OCI-M2 (cell line): ENCODE measurements at regions not wholly inside any gene's neighbourhood (a gene's known extent, or its start where the extent isn't known, plus 50 kb on each side); places are given as distances from the start of the nearest gene placed in this dataset.
"Not testable (repeated sequence)": the region's sequence is repeated elsewhere in the genome, so short reads cannot be mapped to it uniquely, and the experiment has no call there.

Experiments
- DNase-seq: peaks from one replicate; lab custom pipeline; 2025; ENCODE audit not compliant: unreplicated experiment; lab: John Stamatoyannopoulos, UW

DNA sequence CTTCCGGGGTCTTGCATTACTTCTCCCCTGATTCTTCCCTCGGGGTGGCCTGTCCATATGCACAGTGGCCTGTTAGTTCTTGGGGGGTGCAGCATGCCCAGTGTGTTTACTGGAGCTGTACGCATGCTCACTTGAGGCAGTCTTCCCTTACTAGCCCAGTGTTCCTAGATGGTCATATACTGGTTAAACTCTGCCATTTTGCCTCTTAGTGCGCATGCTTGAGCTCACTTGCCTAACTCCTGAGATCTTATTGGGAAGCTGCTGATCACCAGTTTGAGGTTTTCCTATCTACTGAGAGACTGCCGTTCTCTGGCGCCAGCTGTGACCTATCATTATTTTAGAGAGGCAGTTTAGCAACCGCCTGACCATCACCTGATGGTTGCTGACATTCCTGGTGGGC lies 571.2 kb downstream of the ADCYAP1 start:
- no peak for DNase-seq

DNA sequence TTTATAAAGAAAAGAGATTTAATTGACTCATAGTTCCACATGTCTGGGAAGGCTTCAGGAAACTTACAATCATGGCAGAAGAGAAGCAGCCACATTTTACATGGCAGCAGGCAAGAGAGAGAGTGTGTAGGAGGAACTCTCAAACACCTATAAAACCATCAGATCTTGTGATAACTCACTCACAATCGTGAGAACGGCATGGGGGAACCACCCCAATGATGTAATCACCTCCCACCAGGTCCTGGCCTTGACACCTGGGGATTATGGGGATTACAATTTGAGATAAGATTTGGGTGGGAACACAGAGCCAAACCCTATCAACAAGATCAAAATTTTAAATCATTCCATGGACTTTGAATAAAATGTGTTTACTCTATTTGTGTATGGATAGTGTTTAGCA lies 575.6 kb downstream of the ADCYAP1 start:
- no peak for DNase-seq

DNA sequence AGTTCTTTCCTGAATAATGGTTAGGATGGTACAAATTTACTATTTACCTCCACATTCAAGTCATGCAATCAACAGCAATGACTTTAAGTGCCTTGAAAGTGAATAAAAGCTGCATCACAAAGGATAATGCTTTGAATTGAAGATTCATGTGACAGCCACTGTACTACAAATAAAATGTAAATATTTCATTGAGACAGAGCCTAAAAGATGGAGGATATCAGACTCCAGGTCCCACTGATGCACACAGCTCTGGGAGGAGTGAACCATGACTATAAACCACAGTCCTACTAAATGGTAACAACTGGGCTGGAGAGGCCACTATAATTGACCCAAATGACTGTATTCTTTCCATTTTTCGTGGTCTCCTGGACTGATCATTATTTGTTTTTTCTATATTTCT lies 576.9 kb downstream of the ADCYAP1 start:
- DNase-seq, result no peak

DNA sequence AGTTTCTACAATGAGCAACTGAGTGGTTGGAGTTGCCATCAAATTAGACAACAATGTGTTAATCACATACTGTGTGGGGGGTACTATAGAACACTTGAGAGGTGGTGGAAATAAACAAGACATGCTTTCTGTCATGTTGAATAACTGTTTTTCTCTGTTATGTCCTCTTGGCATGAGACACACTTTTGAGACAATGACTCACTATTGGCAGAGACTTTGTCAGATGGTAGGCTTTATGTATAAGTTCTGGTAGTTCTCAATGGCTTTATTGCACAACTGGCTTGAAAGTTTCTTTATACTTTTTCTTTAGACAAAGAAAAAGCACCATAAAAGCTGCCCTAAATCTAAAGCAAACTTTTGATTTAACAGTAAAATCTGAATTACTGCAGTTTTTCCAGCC lies 578.7 kb downstream of the ADCYAP1 start:
- no peak for DNase-seq

DNA sequence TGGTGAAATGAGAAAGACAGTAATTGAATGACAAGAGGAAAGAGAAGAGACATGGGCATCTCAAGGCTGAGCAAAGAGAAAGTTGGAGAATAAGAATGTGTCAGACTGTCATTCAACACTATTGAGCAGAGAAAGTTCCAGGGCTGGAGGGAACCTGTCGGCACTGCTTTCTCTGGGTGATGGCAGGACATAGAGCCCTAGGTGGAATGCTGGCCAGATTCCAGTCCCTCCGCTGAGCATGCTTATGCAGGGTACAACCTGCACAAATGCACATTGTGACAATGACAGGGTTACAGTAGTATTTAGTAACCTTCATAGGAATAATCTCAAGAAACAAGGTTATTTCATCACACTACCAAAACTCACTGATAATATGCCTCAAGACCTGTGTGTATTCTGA lies 582.8 kb downstream of the ADCYAP1 start:
- no peak for DNase-seq

DNA sequence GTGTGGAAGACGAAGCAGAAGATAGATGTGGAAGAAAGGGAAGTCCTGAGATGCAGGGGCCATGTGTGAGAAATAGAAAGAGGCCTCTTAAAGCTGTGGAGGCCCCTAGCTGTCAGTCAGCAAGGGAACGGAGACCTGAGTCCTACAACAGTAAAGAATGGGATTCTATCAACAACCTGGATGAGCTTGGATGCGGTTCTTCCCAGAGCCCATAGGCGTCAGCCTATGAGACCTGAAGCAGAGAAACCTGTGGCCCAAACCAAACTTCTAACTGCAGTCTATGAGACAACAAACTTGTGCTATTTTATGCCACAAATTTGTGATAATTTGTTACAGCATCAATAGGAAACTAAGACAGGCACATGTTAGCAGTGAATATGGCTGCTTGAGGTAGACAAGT lies 583.7 kb downstream of the ADCYAP1 start:
- no peak for DNase-seq

DNA sequence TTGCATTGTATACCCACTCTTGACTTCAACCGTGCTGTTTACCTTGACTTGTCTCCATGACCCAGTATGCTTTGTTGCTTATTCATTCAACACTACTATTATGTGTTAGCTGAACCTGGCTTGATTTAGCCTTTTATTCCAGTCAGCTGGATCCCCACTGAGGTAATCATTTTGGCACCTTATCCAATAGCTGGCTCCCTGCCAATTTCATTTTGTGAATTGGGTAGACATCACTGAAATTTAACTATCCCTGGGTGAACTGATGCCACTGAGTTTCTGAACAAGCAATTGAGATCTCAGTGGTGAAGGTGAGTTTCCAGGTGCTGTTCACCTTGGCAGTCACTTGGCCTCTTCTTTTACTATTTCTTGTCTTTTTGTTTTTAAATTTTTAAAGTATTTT lies 584.3 kb downstream of the ADCYAP1 start:
- DNase-seq, result no peak

DNA sequence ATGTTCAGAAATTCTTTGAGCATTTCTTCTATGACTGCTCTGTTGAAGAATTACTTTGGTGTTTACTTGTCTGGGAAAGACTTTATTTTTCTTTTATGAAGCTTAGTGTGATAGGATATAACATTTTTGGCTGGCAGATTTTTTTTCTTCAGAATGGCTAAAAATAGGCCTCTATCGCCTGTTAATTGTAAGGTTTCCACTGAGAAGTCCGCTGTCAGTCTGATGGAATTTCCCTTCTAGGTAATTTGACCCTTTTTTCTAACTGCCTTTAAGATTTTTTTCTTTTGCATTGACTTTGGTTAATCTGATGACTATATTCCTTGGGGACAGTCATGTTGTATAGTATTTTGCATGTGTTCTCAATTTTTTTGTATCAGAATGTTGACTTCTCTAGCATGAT lies 590.7 kb downstream of the ADCYAP1 start:
- no peak for DNase-seq

DNA sequence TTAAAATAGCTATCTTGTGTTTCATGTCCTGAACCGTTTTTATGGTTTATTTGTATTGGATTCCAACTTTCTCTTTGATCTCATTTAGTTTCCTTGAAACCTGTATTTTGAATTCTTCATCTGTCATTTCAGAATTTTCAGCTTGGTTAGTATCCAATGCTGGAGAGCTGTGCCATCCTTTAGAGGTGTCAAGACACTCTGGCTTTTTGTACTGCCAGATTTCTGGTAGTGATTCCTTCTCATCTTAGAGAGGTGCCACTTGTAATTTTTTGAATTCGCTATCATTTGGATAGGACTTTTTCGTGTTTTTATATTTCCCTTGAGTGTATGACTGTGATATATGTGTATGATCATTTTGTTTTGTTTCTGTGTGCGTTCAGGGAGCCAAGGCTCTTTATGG lies 591.4 kb downstream of the ADCYAP1 start:
- no peak for DNase-seq

DNA sequence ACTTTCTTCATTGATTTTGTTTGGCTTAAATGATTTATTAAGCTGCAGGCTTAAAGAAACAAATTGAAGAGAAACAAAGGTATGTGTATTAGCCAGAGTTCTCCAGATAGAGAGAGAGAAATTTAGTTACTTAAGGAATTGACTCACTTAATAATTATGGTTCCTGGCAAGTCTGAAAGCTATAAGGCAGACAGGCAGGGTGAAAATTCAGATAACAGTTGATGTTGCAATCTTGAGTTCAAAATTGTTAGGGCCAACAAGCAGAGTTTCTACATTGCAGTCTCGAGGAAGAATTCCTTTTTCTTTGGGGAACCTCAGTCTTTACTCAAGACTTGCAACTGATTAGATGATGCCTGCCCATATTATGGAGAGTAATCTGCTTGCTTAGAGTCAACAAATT lies 593.5 kb downstream of the ADCYAP1 start:
- no peak for DNase-seq

DNA sequence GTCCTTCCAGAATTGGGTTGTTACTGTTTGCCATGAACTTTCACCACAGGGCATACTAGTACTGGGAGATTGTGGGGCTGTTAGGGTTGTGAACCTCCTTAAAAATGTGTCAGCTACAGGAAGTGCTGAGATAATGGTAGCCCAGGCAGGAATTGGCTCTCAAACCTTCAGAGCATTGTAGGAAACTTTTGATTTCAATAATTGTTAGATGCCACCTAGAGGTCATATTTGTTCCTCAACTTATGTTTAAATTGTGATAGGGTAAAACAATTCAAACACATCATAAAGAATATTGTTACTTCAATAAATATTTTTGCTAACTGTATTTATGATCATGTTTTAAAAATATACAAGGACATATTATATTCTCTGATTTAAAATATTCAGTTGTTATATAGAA lies 594.6 kb downstream of the ADCYAP1 start:
- no peak for DNase-seq

DNA sequence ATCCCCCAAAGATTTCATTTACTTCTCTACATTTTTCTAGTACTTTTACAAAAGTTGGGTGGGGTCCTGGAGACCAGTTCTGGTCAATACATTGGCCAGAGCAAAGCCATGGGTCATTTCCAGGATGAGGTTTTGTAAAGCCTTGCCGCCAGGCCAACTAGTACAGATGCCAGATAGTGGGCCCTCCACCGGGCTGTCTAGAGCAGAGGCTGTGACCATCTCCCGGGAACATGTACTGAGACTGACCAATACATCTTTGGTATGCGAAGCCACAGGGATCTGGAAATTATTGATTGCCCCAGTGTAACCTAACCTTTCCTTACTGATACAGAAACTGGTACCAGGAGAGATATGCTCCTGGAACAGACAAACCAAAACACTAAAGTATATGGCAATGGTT lies 599.2 kb downstream of the ADCYAP1 start:
- no peak for DNase-seq

DNA sequence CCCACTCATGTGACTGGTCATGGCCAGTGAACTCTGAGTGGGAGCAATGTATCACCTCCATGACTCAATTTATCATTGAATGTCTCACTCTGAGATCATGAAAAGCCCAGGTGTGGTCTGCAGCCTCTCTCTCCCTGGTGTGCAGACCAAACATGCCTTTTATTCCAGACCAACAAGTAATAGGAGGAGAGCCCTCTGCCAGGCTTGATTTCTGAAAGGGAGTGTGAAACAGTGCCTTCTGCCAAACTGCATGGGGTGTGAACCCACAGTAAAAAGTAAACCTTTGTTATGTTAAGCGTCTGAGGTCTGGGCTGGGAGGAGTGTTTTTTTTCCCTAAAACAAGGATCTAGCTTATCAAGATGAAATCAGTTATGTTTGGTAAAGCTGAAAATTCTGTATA lies 601.2 kb downstream of the ADCYAP1 start:
- no peak for DNase-seq

DNA sequence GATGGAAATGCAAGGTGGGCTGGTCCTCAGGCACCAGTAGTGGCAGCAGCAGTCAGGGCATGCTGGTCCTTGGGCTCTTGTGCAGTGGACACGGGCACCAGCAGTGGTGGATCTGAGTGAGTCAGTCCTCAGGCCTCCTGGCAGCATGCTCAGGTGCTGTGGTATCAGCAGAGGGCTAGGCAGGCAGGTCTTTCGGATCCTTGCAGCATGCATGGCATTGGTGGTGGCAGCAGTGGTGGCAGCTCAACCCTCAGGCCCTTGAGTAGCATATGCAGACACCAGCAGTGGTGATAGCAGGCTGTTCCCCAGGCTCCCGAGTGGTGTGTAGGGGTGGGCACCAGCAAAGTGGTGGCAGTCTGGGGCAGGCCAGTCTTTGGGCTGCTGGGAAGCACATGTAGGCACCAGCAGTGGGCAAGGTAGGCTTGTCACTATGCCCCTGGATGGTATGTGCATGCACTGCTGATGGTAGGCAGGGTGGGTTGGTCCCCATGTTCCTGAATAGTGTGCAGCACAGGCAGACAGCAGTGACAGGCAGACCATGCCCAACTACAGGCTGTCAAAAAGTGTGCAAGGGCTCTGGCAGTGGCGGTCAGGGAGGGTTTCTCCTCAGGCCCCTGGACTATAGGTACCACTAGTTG lies 606.0 kb downstream of the ADCYAP1 start:
- DNase-seq, result no peak

DNA sequence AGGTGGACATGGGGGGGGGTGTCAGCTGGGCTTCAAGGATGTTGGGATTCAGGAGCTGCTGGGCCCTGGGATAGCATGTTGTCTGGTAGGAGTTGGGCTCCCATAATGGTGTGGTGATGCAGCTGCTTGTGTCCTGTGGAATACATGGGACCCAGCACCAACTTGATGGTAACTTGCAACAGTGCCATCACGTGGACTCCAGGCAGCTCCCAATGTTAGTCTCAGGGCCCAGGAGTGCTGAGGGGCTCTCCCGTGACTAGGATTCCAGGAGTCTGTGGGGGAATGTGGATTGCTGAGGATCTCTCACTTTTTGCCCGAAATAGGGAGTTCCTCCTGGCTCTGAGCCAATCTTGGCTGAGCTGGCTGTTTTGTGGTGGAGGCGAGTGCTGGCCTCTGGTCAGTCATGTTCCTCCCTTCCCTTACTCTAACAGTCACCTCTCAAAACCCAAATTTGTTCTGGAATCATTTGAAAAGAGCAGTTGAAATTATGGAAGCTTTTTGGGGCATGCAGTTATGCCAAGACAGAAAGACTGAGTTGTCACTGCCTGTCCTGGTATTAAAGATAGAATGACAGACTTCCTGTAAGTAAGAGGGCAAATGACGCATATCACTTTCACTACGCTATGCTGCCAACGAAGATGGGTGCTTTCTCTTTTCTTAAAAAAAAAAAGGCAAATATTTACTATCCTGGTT lies 607.1 kb downstream of the ADCYAP1 start:
- no peak for DNase-seq

DNA sequence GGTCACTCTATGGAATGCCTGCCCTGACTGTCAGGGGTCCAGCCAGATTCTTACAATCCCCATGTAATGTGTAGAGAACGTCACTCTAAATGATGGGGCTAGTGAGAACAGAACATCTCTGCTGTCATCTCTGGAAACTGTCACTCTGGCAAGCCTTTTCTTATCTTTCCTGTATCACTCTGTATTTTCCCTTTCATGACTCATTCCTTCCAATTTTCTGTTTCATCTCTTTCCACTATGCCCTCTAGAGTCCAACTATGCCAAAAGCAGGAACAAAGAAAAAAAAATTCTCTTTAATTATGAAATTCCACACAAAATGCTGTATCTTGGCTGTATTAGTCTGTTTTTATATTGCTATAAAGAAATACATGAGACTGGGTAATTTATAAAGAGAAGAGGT lies 608.8 kb downstream of the ADCYAP1 start:
- DNase-seq, result no peak

DNA sequence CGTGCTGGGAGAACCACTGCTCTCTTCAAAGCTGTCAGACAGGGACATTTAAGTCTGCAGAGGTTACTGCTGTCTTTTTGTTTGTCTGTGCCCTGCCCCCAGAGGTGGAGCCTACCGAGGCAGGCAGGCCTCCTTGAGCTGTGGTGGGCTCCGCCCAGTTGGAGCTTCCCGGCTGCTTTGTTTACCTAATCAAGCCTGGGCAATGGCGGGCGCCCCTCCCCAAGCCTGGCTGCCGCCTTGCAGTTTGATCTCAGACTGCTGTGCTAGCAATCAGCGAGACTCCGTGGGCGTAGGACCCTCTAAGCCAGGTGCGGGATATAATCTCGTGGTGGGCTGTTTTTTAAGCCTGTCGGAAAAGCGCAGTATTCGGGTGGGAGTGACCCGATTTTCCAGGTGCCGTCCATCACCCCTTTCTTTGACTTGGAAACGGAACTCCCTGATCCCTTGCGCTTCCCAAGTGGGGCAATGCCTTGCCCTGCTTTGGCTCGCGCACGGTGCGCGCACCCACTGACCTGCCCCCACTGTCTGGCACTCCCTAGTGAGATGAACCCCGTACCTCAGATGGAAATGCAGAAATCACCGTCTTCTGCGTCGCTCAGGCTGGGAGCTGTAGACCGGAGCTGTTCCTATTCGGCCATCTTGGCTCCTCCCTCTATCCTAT lies 617.0 kb downstream of the ADCYAP1 start:
- DNase-seq, result not testable (repeated sequence)

DNA sequence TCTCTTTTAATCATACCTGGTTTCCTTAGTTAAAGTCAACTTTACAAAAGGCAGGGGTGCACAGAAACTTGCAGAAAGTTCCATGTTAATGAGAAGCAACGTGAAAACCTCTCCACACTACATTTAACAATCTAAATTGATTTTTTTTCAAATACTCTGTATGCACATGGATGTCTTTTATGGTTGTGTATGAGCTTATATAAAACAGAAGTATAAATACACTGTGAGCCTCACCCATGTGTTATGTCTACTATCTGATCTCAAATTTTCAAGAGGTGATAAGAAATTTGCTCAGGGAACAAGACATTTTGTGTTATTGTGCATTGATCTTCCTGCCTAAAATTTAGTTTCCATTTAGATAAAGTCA lies 617.6 kb downstream of the ADCYAP1 start:
- DNase-seq, result no peak

DNA sequence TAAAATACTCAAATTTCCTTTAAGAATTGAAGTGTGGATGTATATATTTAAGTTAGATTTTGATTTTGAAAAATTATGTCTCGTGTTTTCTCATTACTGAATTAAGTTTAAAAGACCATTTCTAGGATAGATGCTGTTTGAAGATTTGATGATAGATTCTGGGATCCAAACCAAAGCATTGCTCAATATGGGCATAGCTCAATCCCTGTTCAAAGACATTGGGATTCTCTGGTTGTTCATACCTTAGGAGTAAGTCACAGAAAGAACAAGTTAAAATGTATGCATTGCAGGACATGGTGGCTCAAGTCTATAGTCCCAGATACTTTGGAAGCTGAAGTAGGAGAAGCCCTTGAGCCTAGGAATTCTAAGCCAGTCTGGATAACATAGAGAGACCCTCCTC lies 622.3 kb downstream of the ADCYAP1 start:
- no peak for DNase-seq

DNA sequence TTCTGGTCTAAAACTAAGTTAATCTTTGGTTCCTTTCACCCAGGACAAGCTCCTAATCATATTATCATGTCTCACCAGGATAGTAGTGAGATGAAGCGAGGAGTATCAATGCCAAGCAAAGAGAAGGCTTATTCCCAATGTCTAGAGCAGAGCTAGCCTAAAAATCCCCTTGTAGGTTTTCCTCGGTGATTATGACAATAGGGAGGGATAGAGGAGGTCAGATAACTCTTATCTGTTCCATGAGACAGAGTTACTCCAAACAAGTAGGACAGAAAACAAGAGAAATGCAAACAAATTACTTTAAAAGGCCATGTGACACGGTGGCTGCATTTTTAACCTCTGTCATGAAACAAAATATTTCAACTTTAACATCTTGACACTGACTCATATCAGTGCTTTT lies 623.1 kb downstream of the ADCYAP1 start:
- no peak for DNase-seq

DNA sequence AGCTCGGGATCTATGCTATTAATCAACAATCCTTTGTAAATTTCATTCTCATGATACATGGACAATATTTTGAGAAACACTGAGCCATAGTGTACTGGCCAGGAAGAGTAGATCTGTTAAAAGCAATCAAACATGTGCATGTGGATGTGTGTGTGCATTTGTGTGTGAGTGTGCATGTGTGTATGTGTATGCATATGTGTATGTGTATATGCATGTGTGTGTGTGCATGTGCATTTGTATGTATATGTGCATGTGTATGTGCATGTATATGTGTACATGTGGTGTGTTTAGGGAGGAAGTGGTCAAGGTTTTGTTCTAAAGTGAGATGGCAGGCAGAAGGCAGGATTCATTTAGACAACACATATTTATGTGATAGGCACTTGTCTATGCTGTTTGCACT lies 623.8 kb downstream of the ADCYAP1 start:
- no peak for DNase-seq

DNA sequence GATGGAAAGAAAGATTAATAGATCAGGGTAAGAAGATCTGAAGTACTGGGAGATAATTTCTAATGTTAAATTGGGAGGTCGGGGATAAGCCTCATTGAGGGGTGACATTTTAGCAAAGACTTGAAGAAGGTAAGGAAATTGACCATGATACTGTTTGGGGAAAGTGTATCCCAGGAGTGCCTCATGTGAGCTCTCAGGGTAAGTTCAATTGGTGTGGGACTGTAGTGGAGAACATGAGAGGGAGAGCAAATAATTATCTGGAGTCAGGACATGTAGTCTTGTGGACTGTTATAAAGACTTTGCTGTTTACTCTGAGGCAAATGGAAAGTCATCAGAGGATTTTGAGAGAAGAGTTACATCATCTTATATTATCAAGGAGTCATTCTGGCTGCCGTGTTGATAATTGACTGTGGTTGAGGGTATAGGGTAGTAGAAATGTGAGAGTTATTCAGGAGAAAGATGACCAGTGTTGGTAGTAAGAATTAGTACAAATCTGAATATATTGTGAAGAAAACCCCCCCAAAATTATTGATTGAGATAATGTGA lies 624.4 kb downstream of the ADCYAP1 start:
- no peak for DNase-seq
